ENCODE measurements at regions not wholly inside any gene's neighbourhood (a gene's known extent, or its start where the extent isn't known, plus 50 kb on each side); places are given as distances from the start of the nearest gene placed in this dataset.

DNA sequence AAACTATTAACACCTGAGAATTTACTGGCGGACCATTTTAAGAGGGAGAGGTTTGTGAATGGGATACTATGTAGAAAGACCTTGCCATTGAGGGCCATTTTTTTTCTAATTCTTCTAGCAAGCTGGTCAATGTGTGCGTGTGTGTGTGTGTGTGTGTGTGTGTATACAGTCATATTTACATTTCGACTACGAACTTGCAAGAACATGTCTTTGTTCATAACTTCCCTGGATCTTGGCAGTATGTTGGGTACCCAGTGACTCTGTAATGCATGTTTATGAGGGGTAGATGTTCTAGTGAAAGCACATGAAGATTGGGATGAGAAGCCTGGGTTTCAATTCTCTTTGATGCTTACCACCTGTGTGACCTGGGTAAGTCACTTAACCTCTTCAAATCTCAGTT lies 133.6 kb downstream of the UBE2E3 start:
- no peak for DNase-seq

DNA sequence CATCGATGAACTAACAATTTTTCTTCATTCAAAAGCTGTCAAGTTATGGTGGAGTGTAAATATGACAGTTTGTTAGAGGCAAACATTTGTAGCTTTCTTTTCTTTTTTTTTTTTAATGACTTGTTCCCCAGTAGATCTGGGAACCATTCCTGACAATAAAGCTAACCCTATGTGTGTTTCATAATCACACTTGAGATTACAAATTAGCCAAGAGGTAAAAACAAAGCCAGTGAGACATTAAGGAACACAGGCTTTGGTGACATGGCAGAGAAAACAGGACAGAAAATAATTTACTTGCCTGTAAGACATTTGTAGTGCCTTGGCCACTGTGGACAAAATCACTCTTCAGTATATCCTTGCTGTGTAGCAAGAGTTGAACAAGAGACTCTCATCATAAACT lies 135.9 kb downstream of the UBE2E3 start:
- DNase-seq = no peak

DNA sequence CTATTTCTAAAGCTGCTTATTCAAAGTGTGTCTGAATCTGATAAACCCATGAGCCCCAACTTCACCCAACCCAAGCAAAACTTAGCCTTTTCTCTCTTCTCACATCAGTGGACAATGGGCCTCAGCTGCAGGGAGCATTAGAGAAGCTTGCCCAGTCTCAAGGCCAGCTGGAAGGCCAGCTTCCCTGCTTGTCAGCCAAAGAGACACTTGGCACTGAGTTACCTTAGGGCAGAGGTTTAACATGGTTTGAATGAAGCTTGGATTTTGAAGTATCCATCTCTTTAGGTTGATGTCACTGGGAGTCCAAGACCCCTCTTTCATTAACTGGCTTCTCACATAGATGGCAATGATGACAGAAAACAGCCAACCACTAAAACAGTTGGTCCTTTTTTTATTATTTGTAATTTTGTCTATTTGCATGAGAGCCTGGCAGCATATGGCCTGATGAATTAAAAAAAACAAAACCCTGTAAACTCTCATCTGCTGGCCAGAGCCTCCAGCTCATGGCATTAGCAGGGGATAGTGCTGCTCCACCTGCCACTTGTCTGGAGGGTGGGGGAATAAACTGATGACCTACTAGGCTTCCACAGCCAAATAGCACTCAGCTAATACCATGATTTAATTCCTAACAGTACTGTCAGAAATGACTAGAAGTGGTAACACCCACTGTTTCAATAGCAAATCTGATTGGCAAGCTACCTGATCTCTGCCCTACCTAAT lies 137.0 kb downstream of the UBE2E3 start:
- DNase-seq = peak; percentile 22 to 51

DNA sequence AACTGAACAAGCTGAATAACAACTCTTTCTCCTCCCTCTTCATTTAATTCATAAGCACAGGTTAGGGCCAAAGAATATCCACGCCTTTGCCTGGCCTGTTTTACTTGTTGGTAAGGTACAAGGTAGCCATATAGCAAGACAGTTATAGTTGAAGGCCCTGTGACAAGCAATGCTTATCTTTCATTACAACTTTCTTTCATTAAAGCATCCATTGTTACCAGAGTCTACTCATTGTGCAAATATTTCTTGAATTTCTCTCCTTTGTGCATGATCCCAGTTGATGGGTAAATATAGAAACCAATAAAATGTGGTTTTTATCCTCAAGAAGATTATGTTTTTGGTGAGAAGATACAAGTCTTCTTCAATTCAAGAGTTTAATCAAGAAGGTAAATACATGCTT lies 140.2 kb downstream of the UBE2E3 start:
- no peak for DNase-seq

DNA sequence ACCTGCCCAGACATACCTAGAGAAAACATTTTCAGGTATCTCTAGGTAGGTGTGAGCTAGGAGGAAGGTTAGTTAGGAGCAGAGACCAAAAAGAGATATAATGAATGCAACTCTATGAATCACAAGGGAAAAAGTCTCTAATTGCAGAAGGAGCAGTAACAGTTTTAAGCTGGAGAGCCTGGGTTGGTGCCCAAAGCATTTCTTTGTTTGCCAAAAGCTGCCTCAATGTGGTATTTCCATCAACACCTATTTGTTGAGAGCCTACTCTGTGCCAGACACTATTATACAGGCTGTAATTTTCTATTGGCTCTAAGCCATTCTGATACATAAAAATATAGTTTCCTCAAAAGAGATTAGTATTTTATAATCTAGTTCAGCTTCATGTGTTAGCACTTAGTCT lies 141.6 kb downstream of the UBE2E3 start:
- no peak for DNase-seq

DNA sequence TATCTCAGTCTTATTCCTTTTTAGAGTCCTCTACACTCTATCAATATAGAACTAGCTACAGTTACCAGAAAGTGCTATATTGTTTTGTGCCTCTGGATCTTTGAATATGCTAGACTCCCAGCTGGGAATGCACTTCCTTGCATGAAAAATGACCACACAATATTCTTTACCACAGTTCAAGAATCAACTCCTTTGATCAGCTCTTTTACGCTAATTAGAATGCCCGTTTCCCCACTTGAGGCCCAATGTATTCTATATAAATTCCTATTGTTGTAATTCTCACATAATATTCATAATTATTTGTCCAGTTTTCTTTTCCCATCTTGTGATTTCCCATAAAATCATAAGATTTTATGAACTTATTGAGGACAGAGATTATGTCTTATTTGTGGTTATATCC lies 142.2 kb downstream of the UBE2E3 start:
- no peak for DNase-seq

DNA sequence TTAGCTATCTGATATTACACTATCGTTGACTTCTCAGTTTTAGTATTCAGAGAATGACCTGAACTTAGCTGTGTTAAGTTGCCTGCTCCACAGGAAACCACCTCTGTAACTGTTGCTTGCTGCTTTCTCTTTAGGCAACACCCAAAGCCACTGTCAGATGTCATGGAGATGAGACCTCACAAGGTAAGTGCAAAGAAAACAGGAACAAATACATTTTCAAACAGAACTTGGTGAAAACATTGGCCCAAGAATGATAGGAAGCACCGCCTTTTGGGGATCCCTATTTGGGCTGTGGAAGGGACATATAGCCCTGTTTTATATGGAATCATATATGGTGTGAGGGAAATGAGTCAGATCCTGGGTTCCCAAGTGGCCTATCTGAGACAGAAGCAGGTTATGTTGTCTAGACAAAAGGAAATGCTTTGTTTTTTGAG lies 143.4 kb downstream of the UBE2E3 start:
- no peak for DNase-seq

DNA sequence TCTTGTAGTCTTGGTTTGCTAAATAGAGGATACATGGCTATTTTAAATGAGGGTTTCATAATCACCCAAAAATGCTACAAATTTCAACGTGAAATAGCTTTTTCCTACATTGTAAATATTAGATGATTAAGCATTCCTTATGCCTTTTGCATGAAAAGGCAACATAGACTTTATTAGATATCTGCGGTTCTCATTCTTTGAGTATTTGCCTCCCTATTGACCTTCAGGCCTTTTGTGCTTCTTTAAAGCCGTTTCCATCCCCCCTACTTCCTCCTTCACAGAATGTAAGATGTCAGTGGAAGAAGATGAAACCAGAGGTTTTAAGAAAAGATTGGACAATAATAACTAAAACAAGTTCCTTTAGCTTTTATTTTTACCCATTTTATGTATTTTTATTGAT lies 144.1 kb downstream of the UBE2E3 start:
- no peak for DNase-seq

DNA sequence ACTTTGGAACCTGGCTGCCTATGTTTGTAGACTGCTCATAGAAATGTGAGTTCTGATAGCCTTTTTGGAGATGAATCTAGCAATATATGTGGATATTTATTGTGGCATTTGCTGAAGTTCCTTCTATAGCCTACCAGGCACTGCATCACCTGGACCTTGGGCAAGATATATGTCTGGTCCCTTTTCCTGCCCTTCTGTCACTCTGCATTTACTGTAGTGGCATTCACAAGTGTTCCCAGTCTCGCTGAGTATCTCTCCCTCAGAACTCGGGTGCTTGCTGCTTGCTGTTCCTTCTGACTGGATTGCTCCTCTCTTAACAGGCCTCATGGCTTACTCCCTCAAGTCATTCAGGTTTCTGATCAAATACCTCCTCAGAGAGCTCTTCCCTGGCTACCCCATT lies 145.0 kb downstream of the UBE2E3 start:
- DNase-seq = no peak

DNA sequence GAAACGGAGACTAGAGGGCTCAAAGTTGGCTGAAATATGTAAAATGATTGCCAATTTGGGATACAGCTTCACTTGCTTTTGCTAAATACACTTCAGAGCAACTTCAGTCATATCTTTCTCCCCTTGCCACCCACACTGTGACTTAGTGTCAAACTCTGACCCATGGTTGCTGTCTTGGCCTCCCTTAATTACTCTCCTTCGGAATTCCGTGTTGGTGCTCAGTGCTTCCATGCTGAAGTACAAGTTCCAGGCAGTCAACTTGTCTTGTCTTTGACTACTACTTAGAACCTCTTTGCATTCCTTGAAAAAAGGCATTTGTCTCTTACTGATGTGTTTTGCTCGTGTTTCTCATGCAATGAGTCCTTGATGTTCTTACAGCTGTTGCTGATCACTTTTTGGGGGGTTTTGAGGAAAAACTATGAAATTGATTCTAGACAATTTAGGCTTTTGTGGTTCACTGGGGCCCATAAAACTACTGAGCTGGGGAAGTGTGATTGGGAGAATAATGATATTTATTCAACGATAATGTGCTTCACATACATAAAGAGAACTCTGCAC lies 146.0 kb downstream of the UBE2E3 start:
- no peak for DNase-seq

DNA sequence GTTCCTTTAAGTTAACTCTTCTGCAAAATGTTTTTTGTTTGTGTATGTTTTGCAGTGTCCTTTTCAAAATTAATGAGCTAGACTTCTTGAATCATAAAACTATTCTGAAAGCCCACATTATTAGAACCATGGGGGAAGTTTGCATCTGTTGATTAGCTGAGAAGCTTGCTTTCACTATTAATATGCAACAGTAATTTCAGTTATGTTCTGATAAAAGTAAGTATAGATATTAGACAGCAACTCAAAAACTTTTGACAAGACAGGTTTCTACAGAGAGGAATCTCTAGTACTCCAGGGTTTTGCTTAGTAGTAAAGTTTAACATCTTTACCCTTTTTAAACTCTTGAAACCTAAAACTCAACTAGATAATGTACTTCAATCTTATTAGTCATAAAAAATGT lies 147.8 kb downstream of the UBE2E3 start:
- no peak for DNase-seq

DNA sequence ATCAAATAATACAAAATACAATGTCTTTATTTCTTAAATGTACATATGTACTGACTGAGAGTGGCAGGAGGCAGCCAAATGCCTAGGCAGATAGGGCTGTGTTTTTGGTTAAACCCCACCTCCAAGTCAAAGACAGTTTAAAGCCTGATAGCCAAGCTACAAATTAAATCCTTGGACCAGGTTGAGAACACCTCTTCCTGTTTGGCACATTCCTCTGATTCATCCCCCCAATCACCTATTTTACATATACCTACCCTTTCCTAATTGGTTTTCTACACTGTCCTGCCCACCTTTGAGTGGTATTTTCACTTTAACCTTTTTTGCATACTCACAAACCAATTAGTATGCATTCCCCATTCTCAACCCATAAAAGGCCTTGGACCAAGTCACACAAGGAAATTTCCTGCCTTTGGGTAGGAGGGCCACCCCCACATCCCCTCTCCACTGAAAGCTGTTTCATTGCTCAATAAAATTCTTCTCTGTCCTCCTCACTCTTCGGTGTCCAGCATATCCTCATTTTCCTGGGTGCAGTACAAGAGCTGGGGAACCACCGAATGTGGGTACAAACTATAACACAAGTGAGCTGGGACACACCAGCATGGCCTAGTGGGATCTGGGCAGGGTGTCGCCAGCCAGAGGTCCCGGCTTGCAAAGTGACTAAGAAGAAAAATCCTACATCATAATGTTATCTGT lies 149.1 kb downstream of the UBE2E3 start:
- DNase-seq = no peak

DNA sequence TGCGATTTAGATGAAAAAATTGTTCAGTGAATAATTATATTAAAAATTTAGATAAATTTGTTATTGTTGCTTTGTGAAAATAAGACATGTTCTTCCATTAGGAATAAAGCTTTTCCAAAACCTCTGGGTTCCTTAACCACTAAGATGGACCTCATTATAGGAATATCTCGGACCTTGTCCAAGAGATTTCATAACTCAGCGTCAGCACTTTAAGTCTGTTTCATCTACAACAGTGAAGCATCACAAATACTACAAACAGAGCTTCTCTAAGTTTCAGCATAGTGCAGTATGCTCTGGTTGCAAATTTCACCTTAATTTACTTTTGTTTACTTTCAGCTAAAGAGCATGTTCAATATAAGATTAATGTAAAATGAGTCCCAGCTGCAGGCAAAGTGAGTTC lies 150.3 kb downstream of the UBE2E3 start:
- DNase-seq = no peak

DNA sequence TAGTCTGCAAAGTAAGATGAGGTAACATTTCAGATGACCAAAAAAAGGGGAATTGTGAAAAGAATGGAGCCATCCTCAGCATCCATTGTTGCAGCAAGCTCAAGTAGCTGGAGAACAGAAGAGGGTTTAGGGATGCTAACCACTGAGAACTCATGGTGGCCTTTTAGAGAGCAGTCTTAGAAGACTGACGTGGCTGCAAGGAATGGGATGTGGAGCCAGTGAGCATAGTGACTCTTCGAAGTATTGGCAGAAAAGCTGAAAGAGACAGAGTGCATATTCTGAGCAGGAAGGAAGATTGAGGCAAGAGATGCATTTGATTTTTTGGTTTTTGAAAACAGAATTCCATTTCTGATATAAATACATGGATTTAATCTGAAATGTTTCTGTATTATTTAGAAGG lies 151.2 kb downstream of the UBE2E3 start:
- DNase-seq = no peak

DNA sequence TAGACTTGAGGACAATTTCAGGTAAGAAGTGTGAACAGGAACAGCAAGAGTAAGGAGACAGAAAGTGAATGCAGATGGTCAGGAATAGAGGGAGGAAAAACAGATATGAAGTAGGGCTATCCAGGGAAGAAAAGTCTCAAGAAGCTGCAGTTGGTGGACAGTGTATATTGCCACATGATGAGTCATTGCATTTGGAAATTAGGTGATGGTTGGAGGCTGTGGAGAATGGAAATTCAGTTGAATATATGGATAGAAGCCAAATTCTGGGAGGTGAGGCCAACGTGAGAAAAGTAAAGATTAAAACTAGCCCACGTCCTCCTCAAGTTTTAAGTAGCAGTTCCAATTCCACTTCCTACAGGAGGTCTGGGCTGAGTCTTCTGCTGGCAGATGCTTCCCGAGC lies 158.4 kb downstream of the UBE2E3 start:
- no peak for DNase-seq

DNA sequence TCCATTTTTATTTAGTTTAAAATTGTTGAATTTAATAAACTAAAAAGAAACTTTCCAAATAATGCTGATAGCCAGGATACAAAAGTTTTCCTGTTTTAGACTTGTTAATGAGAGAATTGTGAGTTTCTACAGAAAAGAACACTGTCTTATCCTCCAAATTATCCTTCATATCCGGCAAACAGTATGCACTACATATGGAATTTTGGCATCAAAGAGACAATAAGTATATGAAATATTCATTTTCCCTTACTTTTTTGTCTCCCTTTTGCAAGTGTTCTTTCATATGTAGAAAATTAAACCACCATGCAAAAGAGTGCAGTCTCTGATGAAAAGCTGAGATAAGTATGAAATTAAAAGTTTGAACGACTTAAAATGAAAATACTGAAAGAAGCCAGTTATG lies 159.4 kb downstream of the UBE2E3 start:
- no peak for DNase-seq

DNA sequence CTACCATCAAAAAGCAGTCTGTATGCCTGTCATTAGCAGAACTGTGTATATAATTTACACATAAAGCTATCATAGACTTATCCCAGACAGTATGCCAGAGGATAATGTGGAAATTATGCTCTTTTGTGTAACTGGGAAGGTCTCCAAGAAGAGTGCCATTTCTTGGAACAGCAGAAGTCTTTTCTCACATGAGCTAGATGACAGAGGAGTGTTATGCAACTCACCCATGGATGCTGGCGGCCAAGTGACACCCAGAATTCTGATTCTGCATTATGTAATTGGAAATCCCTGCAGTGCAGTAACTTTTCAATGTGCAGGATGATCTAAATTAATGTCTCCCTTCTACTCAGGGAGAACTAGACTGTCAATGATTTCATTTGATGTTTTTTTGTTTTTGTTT lies 160.0 kb downstream of the UBE2E3 start:
- DNase-seq = no peak

DNA sequence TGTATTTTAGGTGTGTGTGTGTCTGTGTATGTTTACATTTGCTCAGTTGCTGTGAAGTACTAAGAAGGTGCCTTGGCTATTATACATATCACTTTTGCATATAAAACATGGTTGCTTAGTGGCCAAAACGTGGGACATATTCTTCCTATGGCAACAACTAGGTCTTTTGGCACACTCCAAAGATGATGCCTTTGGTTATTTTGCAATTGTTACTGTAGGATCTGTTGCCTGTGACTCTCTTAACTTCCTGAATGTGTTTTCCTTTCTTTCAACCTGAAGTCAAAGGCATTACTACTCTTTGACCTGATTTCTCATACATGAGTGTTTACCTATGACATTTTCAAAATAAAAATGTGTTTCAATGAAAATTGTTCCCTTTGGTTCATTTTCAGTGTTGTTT lies 160.5 kb downstream of the UBE2E3 start:
- DNase-seq = no peak

DNA sequence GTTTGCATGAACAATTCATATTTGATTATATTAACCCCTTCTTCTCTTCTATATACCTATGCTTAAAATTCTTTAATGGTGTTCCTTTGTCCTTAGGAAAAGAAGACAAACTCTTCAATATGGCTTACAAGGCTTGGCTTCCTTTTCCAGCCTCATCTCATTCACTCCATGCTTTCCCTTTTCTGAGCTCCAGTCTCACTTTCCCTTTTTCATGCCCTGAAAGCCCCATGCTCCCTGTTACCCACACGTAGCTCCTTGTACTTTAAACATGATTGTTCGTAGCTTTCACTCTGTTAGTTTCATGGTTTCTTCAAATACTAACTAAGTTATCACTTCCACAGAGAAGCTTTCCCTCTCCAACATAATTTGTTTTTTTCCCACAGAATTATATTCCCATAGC lies 161.3 kb downstream of the UBE2E3 start:
- DNase-seq = no peak

DNA sequence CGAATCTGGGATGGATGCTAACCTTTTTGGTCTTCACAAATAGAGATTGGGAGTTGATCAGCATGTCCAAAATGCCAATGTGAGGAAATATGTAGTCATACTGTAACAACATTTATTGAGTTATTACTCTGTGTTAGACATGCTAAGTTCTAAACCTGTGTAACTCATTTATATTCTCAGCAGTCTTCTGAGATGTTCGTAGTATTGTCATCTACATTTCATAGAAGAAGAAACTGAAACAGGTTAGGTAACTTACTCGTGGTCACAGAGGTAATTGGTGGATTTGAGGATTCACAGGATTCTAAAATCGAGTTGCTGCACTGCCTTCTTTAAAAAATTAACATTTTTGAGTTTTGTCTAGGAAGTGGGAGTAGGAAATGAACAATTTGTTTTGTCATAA lies 162.1 kb downstream of the UBE2E3 start:
- DNase-seq = no peak

DNA sequence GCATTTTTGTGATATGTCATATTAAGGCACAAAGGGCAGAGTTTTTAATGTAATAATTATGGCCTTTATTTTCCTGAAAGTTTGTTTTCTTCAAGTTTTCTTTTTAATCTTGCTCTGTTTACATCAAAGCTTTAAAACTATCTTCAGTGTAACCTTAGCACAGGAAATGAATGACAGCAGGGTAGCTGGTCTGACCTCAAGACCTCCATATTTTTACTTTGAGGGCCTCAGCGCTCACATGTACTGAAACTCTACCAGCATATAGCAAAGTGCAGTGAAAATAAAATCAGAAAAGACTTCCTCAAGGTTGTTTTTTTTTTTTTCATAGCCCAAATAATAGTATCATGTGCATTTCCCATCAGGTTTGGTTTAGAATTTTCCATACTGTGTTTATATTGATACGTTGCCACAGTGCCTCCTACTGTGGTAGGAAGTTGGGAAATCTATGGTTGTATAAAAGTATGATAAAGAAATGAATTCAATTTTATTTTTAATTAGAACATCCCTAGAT lies 163.4 kb downstream of the UBE2E3 start:
- DNase-seq = no peak

DNA sequence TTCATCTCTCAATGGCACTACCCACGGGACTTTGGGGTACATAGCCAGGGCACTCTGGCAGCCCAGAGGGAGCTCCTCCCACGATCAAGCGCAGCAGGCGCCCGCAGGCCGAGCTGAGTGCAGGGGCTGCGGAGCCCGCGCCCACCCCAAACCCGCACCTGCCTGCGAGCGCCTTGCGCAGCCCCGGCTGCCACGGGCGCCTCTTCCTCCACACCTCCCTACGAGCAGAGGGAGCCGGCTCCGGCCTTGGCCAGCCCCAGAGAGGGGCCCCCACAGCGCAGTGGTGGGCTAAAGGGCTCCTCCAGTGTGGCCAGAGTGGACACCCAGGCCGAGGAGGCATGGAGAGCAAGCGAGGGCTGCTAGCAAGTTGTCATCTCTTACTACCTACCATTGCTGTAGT lies 165.2 kb downstream of the UBE2E3 start:
- no peak for DNase-seq

DNA sequence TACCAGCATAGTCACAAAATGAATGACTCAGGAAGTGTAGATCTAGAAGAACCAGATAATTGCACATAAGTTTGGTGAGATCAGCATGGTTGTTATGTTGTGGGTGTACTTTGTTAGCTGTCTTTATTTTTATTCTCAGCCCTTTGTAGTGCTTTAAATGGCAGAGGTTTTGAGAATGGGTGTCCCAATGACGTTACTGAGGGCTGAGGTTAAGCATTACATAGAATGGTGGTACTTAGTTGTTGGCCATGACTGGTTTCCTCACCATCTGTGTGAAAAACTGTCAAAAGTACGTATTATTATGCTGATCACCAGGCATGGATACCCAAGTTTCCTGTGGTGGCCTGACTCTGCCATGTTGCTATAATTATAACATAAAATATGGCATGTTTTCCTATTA lies 165.8 kb downstream of the UBE2E3 start:
- DNase-seq = no peak

DNA sequence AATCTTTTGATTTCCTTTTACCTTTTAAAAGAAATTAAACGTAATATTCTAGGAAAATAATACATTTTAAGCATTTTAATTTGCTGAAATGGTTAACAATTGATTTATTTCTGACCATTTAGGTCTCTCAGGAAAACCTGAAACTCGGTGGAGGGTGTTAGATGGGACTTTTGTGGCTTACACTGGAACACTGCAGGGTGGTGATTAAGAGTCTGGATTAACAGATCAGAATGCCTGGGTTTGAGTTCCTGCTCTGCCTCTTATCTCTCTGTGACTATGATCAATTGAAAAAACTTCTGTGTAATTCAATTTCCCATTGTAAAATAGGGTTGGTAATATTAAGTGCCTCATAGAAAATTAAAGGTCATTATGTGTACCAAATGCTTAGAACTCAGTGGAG lies 168.7 kb downstream of the UBE2E3 start:
- no peak for DNase-seq
